ENCODE measurements at regions not wholly inside any gene's neighbourhood (a gene's known extent, or its start where the extent isn't known, plus 50 kb on each side); places are given as distances from the start of the nearest gene placed in this dataset.

- TF ChIP-seq EZH2 (IDR thresholded peaks at IDR 0.05), result no peak
- TF ChIP-seq POLR2AphosphoS5 (IDR thresholded peaks at IDR 0.05; ENCODE audit: borderline replicate concordance, low read depth, low read length), result no peak
- no peak for TF ChIP-seq FOXP2 (optimal IDR thresholded peaks at IDR 0.05; ENCODE audit: control extremely low read depth, extremely low read length, insufficient read depth)
Measured at GRCh38 chr6:112785408-112785807, 438.3 kb downstream of the RFPL4B start.

All from SK-N-MC (cell line).